Prostate gland (tissue), 2 donors: ENCODE measurements at regions not wholly inside any gene's neighbourhood (a gene's known extent, or its start where the extent isn't known, plus 50 kb on each side); places are given as distances from the start of the nearest gene placed in this dataset.

Source experiments
- CTCF ChIP-seq, 4 experiments: fragments of 200-600 bp in 2 of 4; fragments of 450-650 bp in 2 of 4; sonication (generic) in 2 of 4; IDR thresholded peaks; 1 replicate in 3 of 4; 2 replicates in 1 of 4; pipeline ENCODE4 v1.5.1; 2016 to 2019; ENCODE audit warnings: antibody characterized with exemption in 4 of 4, mild to moderate bottlenecking in 2 of 4, moderate library complexity in 2 of 4
- POLR2A ChIP-seq: fragments of 450-650 bp; IDR thresholded peaks from one replicate; pipeline ENCODE4 v1.6.1; 2016; ENCODE audit warnings: antibody characterized with exemption, mild to moderate bottlenecking
- POLR2AphosphoS5 ChIP-seq: sonication (generic); formaldehyde crosslinking; IDR thresholded peaks from one replicate; pipeline ENCODE4 v1.6.1; 2017; ENCODE audit warnings: antibody characterized with exemption

- TF ChIP-seq CTCF (IDR thresholded peaks at IDR 0.05) (no peak), POLR2A (no peak), POLR2AphosphoS5 (no peak)
Measured at GRCh38 chr6:95946906-95947305, 68.9 kb upstream of the FUT9 start.
